Left lung (tissue), 4 donors: ENCODE measurements at regions not wholly inside any gene's neighbourhood (a gene's known extent, or its start where the extent isn't known, plus 50 kb on each side); places are given as distances from the start of the nearest gene placed in this dataset.
A peak's percentile ranks its signal among the peaks of the same experiment; 100 is the strongest.
"Not testable (repeated sequence)": the region's sequence is repeated elsewhere in the genome, so short reads cannot be mapped to it uniquely, and the experiment has no call there.

Experiments used
- ATAC-seq: fragments of 200-7000 bp; cut with Tn5 transposase; one replicate; pipeline ENCODE4 v1.9.1; 2020; ENCODE audit warnings: moderate library complexity
- DNase-seq, 4 donors: peaks; one replicate each; pipeline ENCODE4 v3.0.0-alpha.2; 2013 to 2020
- H3K27ac ChIP-seq, 2 donors: fragments of 200-600 bp; sonication (generic) in 1 of 2; one replicate each; pipeline versions ENCODE4 v1.5.0 to v1.8.0; 2020 to 2021
- H3K27me3 ChIP-seq, 2 donors: fragments of 200-600 bp; sonication (generic) in 1 of 2; one replicate each; pipeline versions ENCODE4 v1.5.0 to v1.8.0; 2020 to 2021
- H3K36me3 ChIP-seq, 2 donors: fragments of 200-600 bp; sonication (generic) in 1 of 2; one replicate each; pipeline versions ENCODE4 v1.5.0 to v1.8.0; 2020 to 2021
- H3K4me1 ChIP-seq, 2 donors: fragments of 200-600 bp; one replicate each; pipeline ENCODE4 v1.8.0; 2021
- H3K4me3 ChIP-seq, 2 donors: fragments of 200-600 bp; sonication (generic) in 1 of 2; one replicate each; pipeline versions ENCODE4 v1.5.0 to v1.8.0; 2020 to 2021; ENCODE audit warnings: mild to moderate bottlenecking in 1 of 2
- H3K9me3 ChIP-seq, 2 donors: fragments of 200-600 bp; sonication (generic) in 1 of 2; one replicate each; pipeline versions ENCODE4 v1.5.0 to v1.8.0; 2020 to 2021
- CTCF ChIP-seq, 2 donors: fragments of 200-600 bp; sonication (generic) in 1 of 2; IDR thresholded peaks; one replicate each; pipeline versions ENCODE4 v1.5.0 to v1.8.0; 2021; ENCODE audit warnings: antibody characterized with exemption in 2 of 2
- intact Hi-C, 2 donors: fragments of 100-400 bp; cut with DNase I; formaldehyde crosslinking; loops; one replicate each; pipeline versions ENCODE4 v1.11.2 to v1.14.2; 2022
- donor health status: DM: no; HTN: yes; CAD: no.
- donor health status: DM: no; HTN: no; CAD: no.

- Histone ChIP-seq H3K4me1 (no peaks in the 10 kb centered on the region), H3K4me3 (no peak overlapping the region), H3K27me3 (no peaks in the 10 kb centered on the region), H3K36me3 (no peaks in the 10 kb centered on the region), H3K27ac (no peak overlapping the region), H3K9me3 (no peaks in the 10 kb centered on the region)
- DNase-seq (no peak), ATAC-seq (no peak)
- intact Hi-C loops = no loop called here
- no peak for TF ChIP-seq CTCF (IDR thresholded peaks at IDR 0.05)
Observed at GRCh38 chr4:18105030-18106011, 83.8 kb upstream of the LCORL start.

GRCh38 chr4:18103876-18104605 is 82.5 kb upstream of the LCORL start:
- TF ChIP-seq CTCF (IDR thresholded peaks at IDR 0.05) = no peak
- Histone ChIP-seq H3K27me3 (no peaks in the 10 kb centered on the region), H3K4me3 (no peak overlapping the region), H3K9me3 (no peaks in the 10 kb centered on the region), H3K4me1 (no peaks in the 10 kb centered on the region), H3K36me3 (no peaks in the 10 kb centered on the region), H3K27ac (no peak overlapping the region)
- ATAC-seq = no peak
- intact Hi-C loops = no loop called here
- no peak for DNase-seq

- DNase-seq = no peak
- Histone ChIP-seq H3K9me3 (peaks cover 0 to 4% of the 10 kb centered on the region in 2 donors), H3K27ac (no peak overlapping the region), H3K27me3 (no peaks in the 10 kb centered on the region), H3K4me3 (no peak overlapping the region), H3K36me3 (no peaks in the 10 kb centered on the region), H3K4me1 (no peaks in the 10 kb centered on the region)
- no peak for TF ChIP-seq CTCF (IDR thresholded peaks at IDR 0.05)
- intact Hi-C loops = no loop called here
- ATAC-seq = no peak
Observed at GRCh38 chr4:18100657-18101056, 79.1 kb upstream of the LCORL start.

- intact Hi-C loops, H3K27me3 ChIP-seq, H3K4me1 ChIP-seq, H3K36me3 ChIP-seq, H3K4me3 ChIP-seq, H3K9me3 ChIP-seq, H3K27ac ChIP-seq, ATAC-seq: not testable (repeated sequence)
- DNase-seq = peak in 1 of 4 donors; percentile 37
Observed at GRCh38 chr4:18090447-18090846, 68.9 kb upstream of the LCORL start.

GRCh38 chr4:18082236-18082635 is 60.7 kb upstream of the LCORL start:
- intact Hi-C loops = no loop called here
- no peaks in the 10 kb centered on the region for H3K9me3 ChIP-seq
- H3K4me1 ChIP-seq = no peaks in the 10 kb centered on the region
- H3K36me3 ChIP-seq = no peaks in the 10 kb centered on the region
- no peak overlapping the region for H3K4me3 ChIP-seq
- H3K27ac ChIP-seq = no peak overlapping the region
- no peak for ATAC-seq
- no peak for TF ChIP-seq CTCF (IDR thresholded peaks at IDR 0.05)
- no peak for DNase-seq
- no peaks in the 10 kb centered on the region for H3K27me3 ChIP-seq
